Duodenal mucosa (tissue), 2 donors: ENCODE measurements at regions not wholly inside any gene's neighbourhood (a gene's known extent, or its start where the extent isn't known, plus 50 kb on each side); places are given as distances from the start of the nearest gene placed in this dataset.

ENCODE experiments used
- H3K27ac ChIP-seq: one replicate; pipeline ENCODE4 v1.7.0; 2013; ENCODE audit warnings: low read depth, low read length
- H3K27me3 ChIP-seq, 2 donors: one replicate each; pipeline ENCODE4 v1.7.0; 2013; ENCODE audit warnings: low read length in 2 of 2, control low read depth in 1 of 2; ENCODE audit not compliant: insufficient read depth in 2 of 2, control insufficient read depth in 1 of 2
- H3K36me3 ChIP-seq, 2 donors: one replicate each; pipeline ENCODE4 v1.7.0; 2013; ENCODE audit warnings: low read length in 2 of 2, control low read depth in 1 of 2; ENCODE audit not compliant: insufficient read depth in 2 of 2, control insufficient read depth in 1 of 2
- H3K4me1 ChIP-seq, 2 donors: one replicate each; pipeline ENCODE4 v1.7.0; 2013; ENCODE audit warnings: low read length in 2 of 2, control low read depth in 1 of 2; ENCODE audit not compliant: insufficient read depth in 2 of 2, control insufficient read depth in 1 of 2
- H3K4me3 ChIP-seq, 2 donors: one replicate each; pipeline ENCODE4 v1.7.0; 2013; ENCODE audit warnings: low read length in 2 of 2, low read depth in 1 of 2
- H3K9ac ChIP-seq, 2 donors: one replicate each; pipeline ENCODE4 v1.7.0; 2013; ENCODE audit warnings: low read length in 2 of 2, low read depth in 1 of 2
- H3K9me3 ChIP-seq, 2 donors: one replicate each; pipeline ENCODE4 v1.7.0; 2013; ENCODE audit warnings: low read length in 2 of 2, control low read depth in 1 of 2; ENCODE audit not compliant: control insufficient read depth in 1 of 2

DNA sequence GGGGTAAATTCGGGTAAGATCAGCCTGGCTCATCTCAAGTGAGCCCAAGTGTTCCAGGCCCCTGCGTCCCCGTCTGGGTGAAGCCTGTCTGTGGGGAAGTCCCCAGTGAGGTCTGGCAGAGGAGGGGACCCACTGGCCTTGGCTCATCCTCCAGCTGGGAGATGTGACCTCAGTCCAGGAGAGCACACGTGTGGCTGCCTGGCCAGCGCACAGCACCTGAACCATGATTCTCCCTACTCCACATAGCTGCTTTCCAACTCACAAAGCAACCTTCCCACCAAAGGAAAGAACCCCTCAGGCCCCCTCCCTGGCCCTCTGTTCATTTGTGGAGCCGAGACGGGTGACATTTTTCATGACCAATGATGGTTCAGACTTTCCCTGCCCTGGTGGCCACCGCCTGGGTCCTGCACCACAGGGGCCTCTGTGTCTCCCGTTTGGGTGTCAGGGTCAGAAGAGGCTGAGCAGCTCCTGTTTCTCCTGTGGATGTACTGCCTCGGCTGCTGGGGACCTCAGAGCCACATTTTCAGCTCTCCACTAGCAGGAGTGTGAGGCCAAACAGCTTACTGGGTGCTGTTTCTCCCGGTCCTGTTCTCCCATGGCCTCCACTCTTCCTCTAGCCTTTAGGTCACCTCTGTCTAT, 111.4 kb downstream of the CPZ start:
- no peaks in the 10 kb centered on the region for H3K36me3 ChIP-seq
- no peaks in the 10 kb centered on the region for H3K4me1 ChIP-seq
- H3K9me3 ChIP-seq = no peaks in the 10 kb centered on the region
- H3K27me3 ChIP-seq = peaks cover 0 to 11% of the 10 kb centered on the region in 2 donors
- no peak overlapping the region for H3K4me3 ChIP-seq
- no peak overlapping the region for H3K27ac ChIP-seq
- no peak overlapping the region for H3K9ac ChIP-seq

GRCh38 chr4:8703401-8703696, 110.8 kb downstream of the CPZ start:
- peaks cover 0 to 11% of the 10 kb centered on the region in 2 donors for H3K27me3 ChIP-seq
- H3K4me1 ChIP-seq = no peaks in the 10 kb centered on the region
- no peak overlapping the region for H3K9ac ChIP-seq

DNA sequence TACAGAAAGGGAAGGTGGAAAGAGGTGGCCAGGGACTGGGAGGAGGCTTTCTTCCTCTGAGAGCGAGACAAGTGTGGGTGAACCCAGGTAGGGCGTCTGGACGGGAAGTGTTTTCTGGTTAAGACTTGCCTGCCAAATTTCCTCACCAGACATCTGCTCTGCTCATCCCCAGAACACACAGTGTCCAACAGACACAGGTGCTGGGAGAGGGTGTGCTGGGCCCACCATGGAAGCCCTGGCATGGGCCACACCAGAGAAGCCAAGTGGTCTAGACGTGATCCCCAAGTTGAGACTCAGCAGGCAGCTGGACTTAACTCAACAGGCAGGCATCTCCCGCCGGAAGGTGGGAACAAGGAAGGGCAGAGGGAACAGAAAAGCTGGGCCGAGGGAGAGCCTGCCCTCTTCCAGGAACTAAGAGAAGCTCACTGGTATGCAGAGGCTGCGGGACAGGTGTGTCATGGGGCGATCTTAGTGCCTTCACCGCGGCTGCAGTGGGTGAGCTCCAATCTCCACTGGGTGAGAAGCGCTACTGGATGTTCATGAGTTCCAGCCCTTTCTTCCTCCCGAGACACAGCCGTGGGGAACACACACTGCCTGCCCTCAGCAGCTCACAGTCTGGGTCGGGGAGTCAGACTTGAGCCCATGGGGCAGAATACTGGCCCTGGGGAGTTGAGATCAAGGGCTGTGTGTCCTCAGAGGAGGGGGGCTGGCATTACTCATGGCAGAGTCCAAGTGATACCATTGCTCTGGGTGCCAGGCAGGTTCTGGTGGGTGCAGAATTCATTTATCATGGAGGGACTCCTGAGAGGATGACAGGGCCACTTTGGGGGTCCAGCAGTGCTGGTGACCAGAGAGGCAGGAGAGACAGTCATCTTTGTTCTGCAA, 110.2 kb downstream of the CPZ start:
- H3K27ac ChIP-seq = no peak overlapping the region
- H3K4me3 ChIP-seq = no peak overlapping the region
- no peaks in the 10 kb centered on the region for H3K4me1 ChIP-seq
- no peaks in the 10 kb centered on the region for H3K9me3 ChIP-seq
- H3K27me3 ChIP-seq = peaks cover 0 to 11% of the 10 kb centered on the region in 2 donors
- no peak overlapping the region for H3K9ac ChIP-seq
- H3K36me3 ChIP-seq = no peaks in the 10 kb centered on the region

More at GRCh38 chr4:8703401-8703696, 110.8 kb downstream of the CPZ start:
- no peaks in the 10 kb centered on the region for H3K36me3 ChIP-seq
- no peaks in the 10 kb centered on the region for H3K9me3 ChIP-seq
- H3K27ac ChIP-seq = no peak overlapping the region
- no peak overlapping the region for H3K4me3 ChIP-seq

DNA sequence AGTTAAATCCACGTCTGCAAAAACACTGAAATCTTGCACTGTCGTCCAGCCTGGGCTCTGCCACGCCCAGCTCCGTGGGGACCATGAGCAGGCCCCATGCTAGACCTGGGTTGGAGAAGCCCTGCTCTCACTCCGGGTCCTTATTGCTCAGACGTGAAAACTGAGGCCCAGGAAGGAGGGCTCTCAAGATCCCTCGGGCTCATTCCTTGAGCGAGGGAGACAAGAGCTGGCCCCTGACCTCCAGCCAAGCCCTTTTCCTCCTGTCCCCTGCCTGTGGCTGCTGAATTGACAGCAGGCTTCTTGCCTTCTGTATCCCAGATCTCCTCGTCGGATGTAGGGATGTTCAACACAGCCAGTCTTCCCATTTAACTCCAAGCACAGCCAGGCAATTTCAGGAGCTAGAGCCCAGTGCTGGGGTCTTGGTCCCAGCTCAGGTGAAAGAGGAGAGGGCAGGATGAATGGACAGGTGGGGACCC, 109.5 kb downstream of the CPZ start:
- no peaks in the 10 kb centered on the region for H3K4me1 ChIP-seq
- H3K9ac ChIP-seq = no peak overlapping the region
- H3K9me3 ChIP-seq = no peaks in the 10 kb centered on the region
- no peaks in the 10 kb centered on the region for H3K36me3 ChIP-seq
- H3K27me3 ChIP-seq = peaks cover 0 to 11% of the 10 kb centered on the region in 2 donors
- no peak overlapping the region for H3K4me3 ChIP-seq
- no peak overlapping the region for H3K27ac ChIP-seq

DNA sequence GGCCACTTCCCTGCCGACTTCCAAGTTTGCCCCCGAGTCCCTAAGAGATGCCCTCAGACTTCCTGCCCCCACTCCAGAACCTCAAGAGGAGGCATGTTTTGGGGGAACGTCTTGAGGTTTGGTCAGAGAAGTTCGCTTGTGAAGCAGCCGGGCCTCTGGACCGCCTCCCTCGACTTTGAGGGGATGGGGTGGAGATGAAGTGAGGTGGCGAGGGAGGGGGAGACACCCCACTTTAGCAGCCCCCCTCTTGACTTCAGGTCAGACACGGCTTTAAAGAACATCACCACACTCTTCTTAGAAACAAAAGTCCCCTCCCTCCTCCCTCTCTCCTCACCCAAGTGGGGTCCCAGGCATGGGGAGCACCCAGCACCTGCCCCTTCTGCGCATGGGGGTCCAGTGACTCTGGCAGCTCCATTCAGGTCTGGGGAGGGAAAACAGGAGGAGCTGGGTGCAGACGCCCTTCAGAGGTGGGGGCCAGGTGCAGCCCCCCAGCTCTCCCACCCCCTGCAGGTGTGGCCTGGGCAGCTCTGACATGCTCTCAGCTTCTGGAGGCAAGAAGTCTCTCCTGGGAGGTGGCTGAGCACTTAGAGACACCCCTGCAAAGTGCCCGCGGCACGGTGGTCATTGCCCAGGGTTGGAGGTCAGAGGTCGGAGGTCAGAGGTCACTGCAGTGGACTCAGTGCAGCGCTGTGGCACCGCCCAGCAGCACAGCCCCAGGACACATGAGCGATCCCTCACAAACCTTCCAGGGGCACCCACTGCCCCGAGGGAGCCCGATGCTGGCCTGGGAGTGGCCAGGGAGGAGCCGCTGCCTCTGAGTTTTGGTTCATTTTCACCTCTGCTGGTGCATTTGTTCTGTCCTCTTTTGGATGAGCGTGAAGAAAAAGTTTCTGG, 108.8 kb downstream of the CPZ start:
- Histone ChIP-seq H3K36me3 (no peaks in the 10 kb centered on the region), H3K4me1 (no peaks in the 10 kb centered on the region), H3K27me3 (peaks cover 0 to 11% of the 10 kb centered on the region in 2 donors), H3K9ac (no peak overlapping the region), H3K27ac (no peak overlapping the region), H3K9me3 (no peaks in the 10 kb centered on the region), H3K4me3 (no peak overlapping the region)

GRCh38 chr4:8700531-8700930, 108.0 kb downstream of the CPZ start:
- H3K27me3 ChIP-seq = peaks cover 0 to 8% of the 10 kb centered on the region in 2 donors
- no peak overlapping the region for H3K4me3 ChIP-seq
- no peaks in the 10 kb centered on the region for H3K36me3 ChIP-seq
- H3K27ac ChIP-seq = no peak overlapping the region
- H3K9ac ChIP-seq = no peak overlapping the region
- no peaks in the 10 kb centered on the region for H3K9me3 ChIP-seq
- H3K4me1 ChIP-seq = no peaks in the 10 kb centered on the region

GRCh38 chr4:8699479-8700145, 107.0 kb downstream of the CPZ start:
- no peak overlapping the region for H3K4me3 ChIP-seq
- no peaks in the 10 kb centered on the region for H3K9me3 ChIP-seq
- no peaks in the 10 kb centered on the region for H3K36me3 ChIP-seq
- H3K27ac ChIP-seq = no peak overlapping the region
- H3K9ac ChIP-seq = no peak overlapping the region
- H3K4me1 ChIP-seq = no peaks in the 10 kb centered on the region
- peaks cover 0 to 8% of the 10 kb centered on the region in 2 donors for H3K27me3 ChIP-seq

- H3K27me3 ChIP-seq = peaks cover 0 to 8% of the 10 kb centered on the region in 2 donors
- no peaks in the 10 kb centered on the region for H3K36me3 ChIP-seq
- H3K9me3 ChIP-seq = no peaks in the 10 kb centered on the region
Observed at GRCh38 chr4:8699063-8699385, 106.5 kb downstream of the CPZ start.

DNA sequence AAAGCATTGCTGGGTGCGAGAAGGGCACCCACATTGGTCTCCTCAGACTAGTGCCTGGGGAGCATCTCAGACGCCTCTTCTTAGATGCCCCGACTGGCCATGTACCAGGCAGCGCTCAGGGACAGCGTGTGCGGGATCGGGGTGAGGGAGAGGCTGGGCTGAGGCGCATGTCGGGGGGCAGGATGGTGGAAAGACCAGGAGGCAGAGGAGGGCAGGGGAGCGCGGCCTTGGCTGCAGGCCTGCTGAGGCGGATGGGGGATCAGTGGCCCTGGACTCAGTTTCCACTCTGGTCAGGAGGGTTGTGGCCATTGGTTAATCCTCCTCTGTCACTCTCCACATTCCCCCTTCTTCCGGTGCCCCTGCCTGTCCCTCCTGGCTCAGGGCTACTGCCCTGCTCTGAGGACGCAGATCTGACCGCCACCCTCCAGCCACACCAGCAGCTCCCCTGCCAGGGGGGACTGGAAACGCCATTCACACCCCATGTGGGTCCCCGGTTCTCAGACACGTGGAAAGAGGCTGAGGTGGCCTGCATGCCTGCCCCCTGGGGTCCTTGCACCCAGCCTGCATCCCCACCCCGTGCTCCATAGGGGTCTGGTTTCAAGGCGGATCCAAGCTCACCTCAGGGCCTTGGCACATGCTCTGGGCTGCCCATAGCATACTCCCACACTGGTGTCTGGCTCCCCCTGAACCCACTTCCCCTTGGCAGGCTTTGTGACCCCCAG, 105.9 kb downstream of the CPZ start:
- Histone ChIP-seq H3K9ac (no peak overlapping the region), H3K4me1 (no peaks in the 10 kb centered on the region), H3K27ac (no peak overlapping the region), H3K4me3 (no peak overlapping the region), H3K27me3 (peaks cover 0 to 8% of the 10 kb centered on the region in 2 donors), H3K9me3 (no peaks in the 10 kb centered on the region), H3K36me3 (no peaks in the 10 kb centered on the region)

More at GRCh38 chr4:8699063-8699385, 106.5 kb downstream of the CPZ start:
- Histone ChIP-seq H3K4me3 (no peak overlapping the region), H3K4me1 (no peaks in the 10 kb centered on the region), H3K9ac (no peak overlapping the region), H3K27ac (no peak overlapping the region)
